K562 (cell line): ENCODE measurements at regions not wholly inside any gene's neighbourhood (a gene's known extent, or its start where the extent isn't known, plus 50 kb on each side); places are given as distances from the start of the nearest gene placed in this dataset.

Source experiments
- ATAC-seq: fragments of 200-7000 bp; cut with Tn5 transposase; 3 replicates; pipeline ENCODE4 v1.9.1; 2020; ENCODE audit warnings: moderate library complexity
- BruUV-seq: library from RNA; stranded (reverse); fragments of 400-500 nt; replicated peaks from 2 replicates; lab custom pipeline; 2021; lab: Mats Ljungman, UMichigan
- CTCF ChIA-PET: fragments of 300-600 bp; formaldehyde crosslinking; extraction: SDS; loops from one replicate; lab custom pipeline; 2021; ENCODE audit warnings: low intra/inter-chr PET ratio; lab: Yijun Ruan, JAX
- POLR2A ChIA-PET: fragments of 300-600, 350-650 bp; sonication (Branson Sonifier 250); formaldehyde crosslinking; extraction: SDS; loops from one replicate; lab custom pipeline; 2021; ENCODE audit warnings: antibody characterized with exemption, inconsistent platforms; lab: Yijun Ruan, JAX
- DNase-seq, 4 experiments: peaks; one replicate each; pipeline versions ENCODE4 v3.0.0 to v3.0.0-alpha.2; 2011 to 2018; ENCODE audit warnings: low spot score in 3 of 4, mixed read lengths in 3 of 4; ENCODE audit errors: extremely low read depth in 1 of 4
- FAIRE-seq: peaks from 2 replicates; lab custom pipeline; 2011; peaks lifted over from hg19 to GRCh38; lab: Jason Lieb, UNC
- H2AFZ ChIP-seq: 2 replicates; pipeline ENCODE4 v1.6.0; 2011; ENCODE audit warnings: low read depth, low read length, control low read depth, inconsistent platforms
- H3K27ac ChIP-seq: fragments of 200-600 bp; 3 replicates; pipeline ENCODE4 v1.8.0; 2011; ENCODE audit warnings: low read depth, mild to moderate bottlenecking, control low read depth, inconsistent platforms, low read length, moderate library complexity, mixed read lengths; ENCODE audit errors: extremely low read depth
- H3K27me3 ChIP-seq, 2 experiments: fragments of 300-600 bp in 1 of 2; 2 replicates in 1 of 2; 3 replicates in 1 of 2; pipeline versions ENCODE4 v1.6.0 to v1.8.0; 2011; ENCODE audit warnings: inconsistent platforms in 2 of 2, low read length in 2 of 2, mild to moderate bottlenecking in 1 of 2, mixed read lengths in 1 of 2, moderate library complexity in 1 of 2; ENCODE audit not compliant: control insufficient read depth in 2 of 2, insufficient read depth in 2 of 2
- H3K36me3 ChIP-seq: fragments of 300-600 bp; 3 replicates; pipeline ENCODE4 v1.8.0; 2011; ENCODE audit warnings: mild to moderate bottlenecking, low read length, inconsistent platforms; ENCODE audit not compliant: control insufficient read depth, insufficient read depth
- H3K4me1 ChIP-seq, 2 experiments: fragments of 200-600 bp in 1 of 2; replicated peaks in 1 of 2; 2 replicates in 1 of 2; 3 replicates in 1 of 2; pipeline versions ENCODE4 v1.5.1 to v1.8.0; 2011; ENCODE audit warnings: inconsistent platforms in 2 of 2, low read length in 2 of 2, mild to moderate bottlenecking in 1 of 2, mixed read lengths in 1 of 2, moderate library complexity in 1 of 2; ENCODE audit not compliant: control insufficient read depth in 2 of 2, insufficient read depth in 2 of 2
- H3K4me2 ChIP-seq: 2 replicates; pipeline ENCODE4 v1.6.1; 2011; ENCODE audit warnings: low read length, control low read depth, inconsistent platforms, mixed read lengths; ENCODE audit not compliant: insufficient read depth
- H3K4me3 ChIP-seq: fragments of 200-600 bp; sonication (generic), shearing (Covaris generic); 2 replicates; pipeline ENCODE4 v1.5.1; 2016; ENCODE audit warnings: control low read depth, inconsistent platforms
- H3K79me2 ChIP-seq: fragments of 200-600 bp; 3 replicates; pipeline ENCODE4 v1.8.0; 2011; ENCODE audit warnings: low read length, inconsistent platforms; ENCODE audit not compliant: control insufficient read depth, insufficient read depth
- H3K9ac ChIP-seq, 2 experiments: 2 replicates each; pipeline versions ENCODE4 v1.6.0 to v1.6.1; 2011; ENCODE audit warnings: low read depth in 2 of 2, low read length in 2 of 2, control low read depth in 1 of 2, inconsistent platforms in 1 of 2, mild to moderate bottlenecking in 1 of 2, mixed read lengths in 1 of 2; ENCODE audit not compliant: insufficient read depth in 1 of 2
- H3K9me1 ChIP-seq: one replicate; pipeline ENCODE4 v1.6.0; 2011; ENCODE audit warnings: inconsistent platforms, mild to moderate bottlenecking, low read length, moderate library complexity; ENCODE audit not compliant: control insufficient read depth, insufficient read depth
- H3K9me3 ChIP-seq: replicated peaks from 2 replicates; pipeline ENCODE4 v1.5.1; 2011; ENCODE audit warnings: low read depth, low read length, inconsistent platforms; ENCODE audit not compliant: control insufficient read depth, insufficient read depth
- H4K20me1 ChIP-seq: replicated peaks from 2 replicates; pipeline ENCODE4 v1.6.1; 2011; ENCODE audit warnings: low read length, inconsistent platforms, mixed read lengths; ENCODE audit not compliant: control insufficient read depth, insufficient read depth
- ARID4B ChIP-seq: sonication (generic); formaldehyde crosslinking; IDR thresholded peaks from 2 replicates; pipeline ENCODE4 v1.8.0; 2022; ENCODE audit warnings: mild to moderate bottlenecking, missing genetic modification reagents
- CXXC5 ChIP-seq: fragments of 250-450 bp; sonication (Bioruptor Pico); IDR thresholded peaks from 2 replicates; pipeline ENCODE4 v1.8.0; 2022; ENCODE audit warnings: inconsistent platforms, mild to moderate bottlenecking, moderate library complexity
- SPI1 ChIP-seq: IDR thresholded peaks from 2 replicates; pipeline ENCODE4 v1.6.1; 2011; ENCODE audit warnings: low read depth, low read length, control low read depth, borderline replicate concordance
- USF2 ChIP-seq: sonication (generic); formaldehyde crosslinking; IDR thresholded peaks from 2 replicates; pipeline ENCODE4 v1.5.0; 2020; ENCODE audit warnings: missing genetic modification reagents
- ZNF512 ChIP-seq: IDR thresholded peaks from 2 replicates; pipeline ENCODE4 v1.6.1; 2016; ENCODE audit warnings: missing genetic modification characterization, missing compliant biosample characterization
- WGBS: fragments of 100-300 bp; shearing (Covaris generic); methylation state at CpG from one replicate; pipeline ENCODE4 v1.1.6; 2016; ENCODE audit warnings: low coverage, mixed read lengths; ENCODE audit not compliant: insufficient coverage; ENCODE audit errors: missing lambda C conversion rate; 5-methylcytosine and 5-hydroxymethylcytosine counted together
- in situ Hi-C: fragments of 300-500 bp; cut with MboI; formaldehyde crosslinking; loops from 4 replicates; pipeline ENCODE4 v1.15.0; 2018; ENCODE audit warnings: inconsistent platforms, mixed read lengths
- intact Hi-C: fragments of 100-400 bp; cut with micrococcal nuclease; formaldehyde crosslinking; loops from 2 replicates; pipeline ENCODE4 v1.14.2; 2022

- TF ChIP-seq ARID4B (CRISPR knock-in tag) (no peak), ZNF512 (tag) (no peak)
These were observed 159.4 kb upstream of the COBL start (continued) for GRCh38 chr7:51476026-51476425.

GRCh38 chr7:51472873-51473272 is 156.3 kb upstream of the COBL start:
- H3K4me3 ChIP-seq: no peak overlapping the region
- in situ Hi-C loops: no loop called here
- no peak overlapping the region for H3K27ac ChIP-seq
- no peaks in the 10 kb centered on the region for H3K79me2 ChIP-seq
- H3K4me1 ChIP-seq: peaks cover 0 to 5% of the 10 kb centered on the region in 2 experiments; a peak in 1 of 5 replicates
- no peak overlapping the region for H2AFZ ChIP-seq
- BruUV-seq: no TSS peak
- ChIA-PET POLR2A (interaction anchor here (0.6 kb wide), 1 partner anchor 11 kb away, joined by 3 read pairs; no protein-coding TSS in a partner anchor), CTCF (no interaction called here)
- no peaks in the 10 kb centered on the region for H4K20me1 ChIP-seq
- H3K36me3 ChIP-seq: no peaks in the 10 kb centered on the region
- H3K4me2 ChIP-seq: no peak overlapping the region
- WGBS: 0% methylated on average over 5 of the region's 6 CpGs
- H3K9me1 ChIP-seq: no peaks in the 10 kb centered on the region
- TF ChIP-seq USF2 (CRISPR knock-in tag) (peak; percentile 18; the same call in 1 of the 2 replicates), SPI1 (peak; percentile 78), CXXC5 (CRISPR knock-in tag) (no peak)
- ATAC-seq (no peak), FAIRE-seq (no peak), DNase-seq (no peak)
- intact Hi-C loops: no loop called here
- no peak overlapping the region for H3K9ac ChIP-seq
- H3K27me3 ChIP-seq: peaks cover 0 to 16% of the 10 kb centered on the region in 2 experiments; a peak in 2 of 5 replicates
- H3K9me3 ChIP-seq: no peaks in the 10 kb centered on the region
